CD4-positive, alpha-beta T cell treated with Interleukin-6 for 4 hours (primary cell): ENCODE measurements at regions not wholly inside any gene's neighbourhood (a gene's known extent, or its start where the extent isn't known, plus 50 kb on each side); places are given as distances from the start of the nearest gene placed in this dataset.
A peak's percentile ranks its signal among the peaks of the same experiment; 100 is the strongest.

Source experiments
- DNase-seq: peaks from one replicate; pipeline ENCODE4 v3.0.0-alpha.2; 2020; ENCODE audit warnings: mixed read lengths

GRCh38 chr12:45590646-45591045 lies 138.9 kb upstream of the ARID2 start:
- no peak for DNase-seq

DNA sequence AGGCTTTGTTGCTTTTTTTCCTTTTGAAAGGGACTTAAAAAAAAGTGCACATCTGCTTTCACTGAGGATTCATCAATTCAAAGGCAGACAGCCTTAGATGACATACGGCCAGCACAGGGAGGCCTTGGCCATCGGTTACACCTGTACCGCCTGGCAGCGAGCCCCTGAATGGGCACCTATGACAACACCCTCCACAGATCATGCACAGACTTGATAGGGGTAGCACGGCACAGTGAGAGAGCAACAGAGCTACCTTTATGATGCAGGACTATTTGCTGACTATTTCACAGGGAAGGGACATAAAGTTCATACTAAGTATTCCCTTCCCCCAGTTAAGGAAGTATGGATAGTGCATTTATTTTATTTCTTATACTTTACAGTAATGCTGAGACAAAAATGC lies 137.9 kb upstream of the ARID2 start:
- no peak for DNase-seq

- DNase-seq = no peak
These were observed 133.1 kb upstream of the ARID2 start for GRCh38 chr12:45596366-45596765.

GRCh38 chr12:45598336-45598735 lies 131.2 kb upstream of the ARID2 start:
- DNase-seq = no peak

DNA sequence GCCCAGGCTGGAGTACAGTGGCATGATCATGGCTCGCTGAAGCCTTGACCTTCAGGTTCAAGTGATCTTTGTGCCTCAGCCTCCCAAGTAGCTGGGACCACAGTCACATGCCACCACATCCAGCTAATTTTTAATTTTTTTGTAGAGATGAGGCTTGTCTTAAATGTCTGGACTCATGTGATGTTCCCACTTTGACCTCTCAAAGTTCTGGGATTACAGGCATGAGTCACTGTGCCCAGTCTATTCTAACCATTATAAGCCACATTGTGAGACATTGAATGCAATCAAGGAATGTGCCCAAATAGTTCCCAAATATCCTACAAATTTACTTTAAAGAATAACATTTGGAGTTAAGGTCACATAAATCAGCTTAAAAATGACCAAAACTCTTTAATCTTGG lies 130.7 kb upstream of the ARID2 start:
- DNase-seq = no peak

- DNase-seq = no peak
These were observed 130.3 kb upstream of the ARID2 start for GRCh38 chr12:45599196-45599595.

DNA sequence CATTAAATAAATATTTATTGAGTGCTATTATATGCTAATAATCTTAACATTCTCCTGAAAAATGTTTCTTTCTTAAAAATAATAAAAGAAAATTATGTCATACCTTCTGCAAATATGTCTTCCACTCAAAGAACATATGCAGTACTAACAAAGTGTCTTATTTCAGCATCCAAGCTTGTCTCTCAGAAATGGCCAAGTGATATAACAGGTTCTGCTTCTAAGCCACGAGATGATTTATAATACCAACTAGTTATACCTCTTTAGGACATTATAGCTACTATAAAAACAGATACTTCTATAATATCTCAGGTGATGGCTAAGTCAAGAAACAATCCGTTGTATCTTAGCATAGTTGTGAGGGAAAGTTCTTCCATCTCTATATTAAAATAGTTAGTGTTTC lies 128.1 kb upstream of the ARID2 start:
- DNase-seq = no peak

GRCh38 chr12:45601888-45602287 lies 127.6 kb upstream of the ARID2 start:
- no peak for DNase-seq

DNA sequence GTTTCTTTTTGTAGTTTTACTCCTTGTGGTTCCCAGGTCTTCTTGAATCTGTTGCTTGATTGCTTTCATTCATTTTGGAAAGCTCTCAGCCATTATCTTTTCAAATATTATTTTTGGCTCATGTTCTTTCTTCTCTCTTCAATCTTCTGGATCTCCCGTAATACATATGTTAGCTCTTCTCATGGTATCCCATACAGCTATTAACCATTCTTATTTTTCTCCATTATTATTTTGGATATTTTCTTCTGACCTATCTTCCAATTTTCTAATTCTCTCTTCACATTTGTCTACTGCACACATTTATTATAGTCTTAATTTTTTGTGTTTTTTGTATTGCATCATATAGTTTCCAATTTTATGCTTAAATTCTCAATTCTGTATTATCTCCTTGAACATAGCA lies 123.9 kb upstream of the ARID2 start:
- DNase-seq = no peak

- DNase-seq = peak; percentile 1
These were observed 118.4 kb upstream of the ARID2 start for GRCh38 chr12:45611061-45611460.

- no peak for DNase-seq
These were observed 118.0 kb upstream of the ARID2 start for GRCh38 chr12:45611495-45611894.

DNA sequence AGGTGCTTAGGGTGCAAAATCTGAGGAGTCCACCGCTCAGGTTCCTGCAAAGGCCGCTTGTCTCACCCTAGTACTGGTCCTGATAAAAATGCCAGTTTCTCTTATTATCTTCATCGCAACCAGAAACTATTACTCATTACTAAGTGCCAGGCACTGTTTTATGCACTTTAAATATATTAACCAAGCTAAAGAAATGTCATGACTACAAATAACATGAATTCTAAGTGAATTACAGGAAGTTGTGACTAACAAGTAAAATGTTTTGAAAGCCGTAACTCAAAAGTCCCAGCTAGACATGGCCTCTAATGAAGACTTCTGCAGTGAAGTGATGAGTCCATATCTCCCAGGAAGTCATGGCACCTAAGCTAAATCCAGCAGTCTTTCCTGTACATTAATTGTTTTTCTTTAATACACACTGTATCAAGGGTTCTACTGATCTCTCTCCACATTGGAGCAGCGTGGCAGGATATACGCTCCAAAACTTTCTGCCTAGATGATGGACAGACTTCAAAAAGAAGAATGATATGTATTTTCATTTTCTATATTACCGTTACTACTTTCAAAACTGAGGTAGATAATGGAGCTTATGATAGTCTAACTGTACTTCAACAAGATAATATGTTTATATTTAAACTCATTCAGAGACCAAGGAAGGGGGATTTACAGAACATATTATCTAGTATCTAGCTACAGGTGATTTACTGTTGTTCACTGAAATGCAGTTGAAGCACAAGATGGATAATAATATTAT lies 117.3 kb upstream of the ARID2 start:
- no peak for DNase-seq

DNA sequence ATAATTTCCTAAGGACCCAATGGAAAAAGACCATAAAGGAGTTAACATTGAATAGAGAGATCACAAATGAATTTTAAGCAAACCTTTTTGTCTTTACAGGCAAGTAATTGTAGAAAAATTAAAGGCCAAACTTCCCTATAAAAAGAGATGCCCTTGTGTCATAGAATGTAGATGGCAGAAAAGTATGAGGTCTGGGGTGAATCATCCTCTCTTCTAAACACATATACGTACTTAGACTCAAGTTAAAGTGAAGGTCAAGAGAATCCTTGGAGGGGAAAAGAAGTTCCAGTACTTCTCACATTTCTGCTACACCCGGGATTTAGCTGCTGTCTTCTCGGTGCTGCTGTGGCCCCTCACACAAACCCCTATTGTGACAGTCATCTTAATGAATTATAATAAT lies 116.2 kb upstream of the ARID2 start:
- no peak for DNase-seq

GRCh38 chr12:45613855-45614254 lies 115.7 kb upstream of the ARID2 start:
- DNase-seq = no peak

DNA sequence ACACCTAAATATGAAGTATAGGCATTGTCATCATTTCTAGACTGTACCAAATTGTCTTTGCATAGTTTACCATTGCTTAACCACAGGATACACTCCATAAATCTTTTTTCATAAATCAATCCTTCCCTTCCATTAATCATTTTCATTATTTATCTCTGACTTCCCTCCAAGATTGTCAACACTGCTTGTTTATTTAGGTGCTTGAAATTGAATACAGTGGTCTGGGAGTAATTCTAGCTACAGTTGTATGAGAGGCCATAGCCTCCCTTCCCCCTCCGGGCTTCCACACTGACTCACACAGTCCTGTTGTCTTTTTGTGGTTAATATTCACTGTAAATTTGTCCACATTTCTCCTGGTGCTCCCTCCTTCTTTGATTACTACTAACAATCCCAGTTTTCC lies 114.2 kb upstream of the ARID2 start:
- no peak for DNase-seq

DNA sequence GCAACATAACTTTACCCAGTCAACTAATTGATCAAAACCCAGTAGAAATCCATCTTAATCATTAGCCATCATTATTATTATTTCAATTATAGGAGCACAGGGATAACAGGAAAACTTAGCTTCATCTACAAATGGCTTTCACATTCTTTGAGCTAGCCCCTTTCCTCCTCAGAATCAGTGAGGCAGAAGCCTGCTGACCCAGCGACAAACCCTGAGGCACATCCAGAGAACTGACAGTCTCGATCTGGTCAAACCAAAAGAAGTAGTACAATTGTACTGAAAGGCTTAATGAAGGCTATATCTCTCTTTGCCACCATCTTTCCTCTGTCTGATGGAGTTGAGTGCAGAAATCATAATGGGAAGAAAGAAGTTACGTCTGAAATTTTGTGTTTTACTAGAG lies 109.8 kb upstream of the ARID2 start:
- no peak for DNase-seq

GRCh38 chr12:45621703-45622102 lies 107.8 kb upstream of the ARID2 start:
- DNase-seq = no peak

- DNase-seq = no peak
These were observed 107.1 kb upstream of the ARID2 start for GRCh38 chr12:45622210-45622937.

- no peak for DNase-seq
These were observed 106.3 kb upstream of the ARID2 start for GRCh38 chr12:45623221-45623620.

- no peak for DNase-seq
These were observed 105.6 kb upstream of the ARID2 start for GRCh38 chr12:45623940-45624339.

- DNase-seq = no peak
These were observed 102.5 kb upstream of the ARID2 start for GRCh38 chr12:45626965-45627364.

DNA sequence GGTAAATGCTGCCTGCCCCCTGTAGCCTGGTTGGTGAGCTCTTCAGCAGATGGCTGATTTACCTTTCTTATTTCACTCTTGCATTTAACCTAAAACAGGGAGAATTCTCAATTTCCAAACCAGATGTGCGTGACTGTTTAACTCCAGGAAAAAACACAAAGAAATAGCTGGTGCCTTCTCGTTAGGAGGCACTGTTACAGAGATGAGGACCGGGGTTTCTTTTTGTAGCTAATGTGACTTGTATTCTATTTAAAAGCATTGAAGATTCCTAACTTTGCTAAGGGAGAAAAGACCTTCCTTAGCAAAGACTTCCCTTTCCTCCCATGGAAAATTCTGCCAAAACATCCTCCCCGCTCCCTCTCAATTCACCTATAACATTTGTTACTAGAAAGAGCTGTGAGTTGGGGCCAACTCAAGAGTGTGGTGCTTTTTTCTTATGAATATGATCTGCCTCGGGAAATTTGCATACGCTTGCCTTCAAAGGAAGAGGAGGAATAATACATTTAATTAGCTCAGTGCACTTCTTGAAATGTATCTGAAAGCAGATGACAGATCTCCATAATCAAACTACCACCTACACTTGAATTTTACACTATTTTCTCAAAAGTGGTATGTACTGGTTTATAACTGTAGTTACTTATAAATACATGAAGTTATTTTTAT lies 102.0 kb upstream of the ARID2 start:
- no peak for DNase-seq

DNA sequence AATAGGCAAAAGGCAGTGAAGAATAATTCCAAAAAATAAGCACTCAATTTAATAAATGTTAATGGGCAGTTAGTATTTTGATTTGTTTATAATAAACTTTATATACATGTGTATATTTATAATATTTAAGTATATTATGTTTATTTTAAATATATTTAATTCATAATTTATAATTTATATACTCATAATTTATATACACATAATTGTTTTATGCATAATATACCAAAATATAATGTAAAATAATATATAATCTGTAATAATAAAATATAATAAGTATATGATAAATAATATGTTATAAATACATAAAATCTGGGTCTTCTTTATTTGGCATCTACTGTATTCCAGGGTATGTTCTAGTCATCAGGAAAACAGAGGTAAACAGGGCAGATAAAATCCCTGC lies 100.2 kb upstream of the ARID2 start:
- DNase-seq = no peak

GRCh38 chr12:45633733-45634132 lies 95.8 kb upstream of the ARID2 start:
- no peak for DNase-seq
